NB4 (cell line): ENCODE measurements at regions not wholly inside any gene's neighbourhood (a gene's known extent, or its start where the extent isn't known, plus 50 kb on each side); places are given as distances from the start of the nearest gene placed in this dataset.

Experiments
- CTCF ChIP-seq: IDR thresholded peaks from one replicate; pipeline ENCODE4 v1.5.1; 2012; ENCODE audit warnings: low read depth, low read length
- POLR2A ChIP-seq: IDR thresholded peaks from 2 replicates; pipeline ENCODE4 v1.6.1; 2011; ENCODE audit warnings: mild to moderate bottlenecking; ENCODE audit not compliant: insufficient read length; ENCODE audit errors: extremely low read depth

- TF ChIP-seq POLR2A (no peak), CTCF (no peak)
Measured at GRCh38 chr16:61228371-61228770, 807.9 kb downstream of the CDH8 start.
